ENCODE measurements at regions not wholly inside any gene's neighbourhood (a gene's known extent, or its start where the extent isn't known, plus 50 kb on each side); places are given as distances from the start of the nearest gene placed in this dataset.

DNA sequence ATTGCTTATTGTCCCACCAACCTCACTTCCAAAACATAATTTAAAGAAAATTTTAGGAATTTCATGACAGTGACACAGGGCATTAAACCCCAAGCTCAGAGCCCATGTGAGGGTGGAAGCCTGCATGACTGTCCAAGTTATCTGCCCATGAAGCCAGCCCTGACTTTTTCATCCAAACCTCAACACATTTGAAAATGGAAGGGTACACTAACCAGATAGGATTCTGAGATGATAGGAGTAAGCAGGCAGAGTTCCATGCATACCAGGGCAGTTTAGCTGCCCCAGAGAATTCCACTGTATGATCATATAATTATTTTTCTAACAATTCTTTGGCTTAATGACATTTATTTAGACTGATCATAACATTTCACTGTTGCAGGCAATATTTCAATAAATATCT lies 986.0 kb downstream of the TTLL7 start:
- H3K27me3 ChIP-seq (ENCODE audit: insufficient read depth, low read length), result no peaks in the 10 kb centered on the region
- no peaks in the 10 kb centered on the region for H3K79me2 ChIP-seq (ENCODE audit: insufficient read depth, low read length)
- H3K9me2 ChIP-seq (ENCODE audit: low read depth, low read length), result no peaks in the 10 kb centered on the region
- no peaks in the 10 kb centered on the region for H3K9me3 ChIP-seq (ENCODE audit: low read length)
- H3K4me3 ChIP-seq (ENCODE audit: low read depth, low read length, poor library complexity, severe bottlenecking), result no peak overlapping the region
- H3F3A ChIP-seq (ENCODE audit: insufficient read depth, low read length), result no peaks in the 10 kb centered on the region
- H3K9ac ChIP-seq (ENCODE audit: low read length), result no peak overlapping the region
- H4K20me1 ChIP-seq (ENCODE audit: insufficient read depth, low read length), result no peaks in the 10 kb centered on the region
- no peak overlapping the region for H3K27ac ChIP-seq (ENCODE audit: low read depth, low read length, poor library complexity, severe bottlenecking)
- no peaks in the 10 kb centered on the region for H3K4me1 ChIP-seq (ENCODE audit: insufficient read depth, low read length, severe bottlenecking)
- no peak for TF ChIP-seq EZH2 (IDR thresholded peaks at IDR 0.05; ENCODE audit: borderline replicate concordance, low read length)
- TF ChIP-seq, protein P1, sequence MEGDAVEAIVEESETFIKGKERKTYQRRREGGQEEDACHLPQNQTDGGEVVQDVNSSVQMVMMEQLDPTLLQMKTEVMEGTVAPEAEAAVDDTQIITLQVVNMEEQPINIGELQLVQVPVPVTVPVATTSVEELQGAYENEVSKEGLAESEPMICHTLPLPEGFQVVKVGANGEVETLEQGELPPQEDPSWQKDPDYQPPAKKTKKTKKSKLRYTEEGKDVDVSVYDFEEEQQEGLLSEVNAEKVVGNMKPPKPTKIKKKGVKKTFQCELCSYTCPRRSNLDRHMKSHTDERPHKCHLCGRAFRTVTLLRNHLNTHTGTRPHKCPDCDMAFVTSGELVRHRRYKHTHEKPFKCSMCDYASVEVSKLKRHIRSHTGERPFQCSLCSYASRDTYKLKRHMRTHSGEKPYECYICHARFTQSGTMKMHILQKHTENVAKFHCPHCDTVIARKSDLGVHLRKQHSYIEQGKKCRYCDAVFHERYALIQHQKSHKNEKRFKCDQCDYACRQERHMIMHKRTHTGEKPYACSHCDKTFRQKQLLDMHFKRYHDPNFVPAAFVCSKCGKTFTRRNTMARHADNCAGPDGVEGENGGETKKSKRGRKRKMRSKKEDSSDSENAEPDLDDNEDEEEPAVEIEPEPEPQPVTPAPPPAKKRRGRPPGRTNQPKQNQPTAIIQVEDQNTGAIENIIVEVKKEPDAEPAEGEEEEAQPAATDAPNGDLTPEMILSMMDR (IDR thresholded peaks at IDR 0.05; ENCODE audit: low read length), result no peak
- H3K36me3 ChIP-seq (ENCODE audit: insufficient read depth, low read length), result no peaks in the 10 kb centered on the region
- H3K4me2 ChIP-seq (ENCODE audit: low read length), result no peak overlapping the region
- H2AFZ ChIP-seq (ENCODE audit: low read length), result no peak overlapping the region

DNA sequence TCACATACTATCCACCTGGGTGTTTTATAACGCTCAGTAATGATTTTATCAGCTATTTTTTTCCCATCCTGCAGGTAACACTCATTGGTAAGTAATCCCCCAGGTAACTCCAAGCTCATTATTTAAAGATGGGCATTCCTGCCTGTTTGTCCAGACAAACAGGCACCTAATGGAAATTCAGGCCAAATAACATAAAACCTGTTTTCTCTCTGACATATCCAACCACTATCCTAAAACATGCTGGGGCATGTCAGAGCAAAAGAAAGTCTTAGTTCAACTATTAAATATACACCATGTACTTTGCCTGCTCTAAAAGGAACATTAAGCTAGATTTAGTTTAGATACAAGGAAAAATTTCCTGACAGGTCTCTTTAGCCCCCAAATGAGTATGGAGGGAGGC lies 987.7 kb downstream of the TTLL7 start:
- H3K4me1 ChIP-seq (ENCODE audit: insufficient read depth, low read length, severe bottlenecking), result no peaks in the 10 kb centered on the region
- H3K27ac ChIP-seq (ENCODE audit: low read depth, low read length, poor library complexity, severe bottlenecking), result no peak overlapping the region
- H3F3A ChIP-seq (ENCODE audit: insufficient read depth, low read length), result no peaks in the 10 kb centered on the region
- H4K20me1 ChIP-seq (ENCODE audit: insufficient read depth, low read length), result no peaks in the 10 kb centered on the region
- H3K4me2 ChIP-seq (ENCODE audit: low read length), result no peak overlapping the region
- TF ChIP-seq EZH2 (IDR thresholded peaks at IDR 0.05; ENCODE audit: borderline replicate concordance, low read length), result no peak
- TF ChIP-seq, protein P1 (IDR thresholded peaks at IDR 0.05; ENCODE audit: low read length), result no peak
- H3K9me2 ChIP-seq (ENCODE audit: low read depth, low read length), result no peaks in the 10 kb centered on the region
- no peak overlapping the region for H3K9ac ChIP-seq (ENCODE audit: low read length)
- no peaks in the 10 kb centered on the region for H3K79me2 ChIP-seq (ENCODE audit: insufficient read depth, low read length)
- no peak overlapping the region for H2AFZ ChIP-seq (ENCODE audit: low read length)
- H3K9me3 ChIP-seq (ENCODE audit: low read length), result no peaks in the 10 kb centered on the region
- H3K36me3 ChIP-seq (ENCODE audit: insufficient read depth, low read length), result no peaks in the 10 kb centered on the region
- H3K27me3 ChIP-seq (ENCODE audit: insufficient read depth, low read length), result no peaks in the 10 kb centered on the region
- no peak overlapping the region for H3K4me3 ChIP-seq (ENCODE audit: low read depth, low read length, poor library complexity, severe bottlenecking)

DNA sequence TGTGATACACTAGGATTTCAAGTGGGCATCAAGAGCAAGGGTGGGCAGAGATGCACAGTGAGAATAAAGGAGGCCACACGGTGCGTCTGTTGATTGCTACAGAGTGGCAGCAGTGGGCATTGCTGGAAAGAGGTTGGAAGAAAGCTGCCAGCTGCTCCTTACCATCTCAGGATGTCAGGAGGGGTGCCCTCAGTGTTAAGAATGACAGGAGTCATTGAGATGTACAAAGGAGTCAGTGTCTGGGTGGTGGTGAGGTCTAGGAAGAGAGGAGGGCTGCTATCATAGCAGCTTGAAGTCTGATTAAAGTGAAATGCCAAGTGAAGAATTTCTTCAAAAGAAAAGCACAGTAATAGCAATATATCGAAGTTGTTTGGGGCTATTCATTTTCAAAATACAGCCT lies 992.7 kb downstream of the TTLL7 start:
- Histone ChIP-seq H3K4me1 (ENCODE audit: insufficient read depth, low read length, severe bottlenecking) (no peaks in the 10 kb centered on the region), H3K27ac (ENCODE audit: low read depth, low read length, poor library complexity, severe bottlenecking) (no peak overlapping the region), H3K79me2 (ENCODE audit: insufficient read depth, low read length) (no peaks in the 10 kb centered on the region), H3K4me3 (ENCODE audit: low read depth, low read length, poor library complexity, severe bottlenecking) (no peak overlapping the region), H3K9ac (ENCODE audit: low read length) (no peak overlapping the region), H3K27me3 (ENCODE audit: insufficient read depth, low read length) (no peaks in the 10 kb centered on the region), H2AFZ (ENCODE audit: low read length) (no peak overlapping the region), H3K9me3 (ENCODE audit: low read length) (no peaks in the 10 kb centered on the region), H4K20me1 (ENCODE audit: insufficient read depth, low read length) (no peaks in the 10 kb centered on the region), H3K9me2 (ENCODE audit: low read depth, low read length) (no peaks in the 10 kb centered on the region), H3F3A (ENCODE audit: insufficient read depth, low read length) (no peaks in the 10 kb centered on the region), H3K36me3 (ENCODE audit: insufficient read depth, low read length) (no peaks in the 10 kb centered on the region), H3K4me2 (ENCODE audit: low read length) (no peak overlapping the region)
- TF ChIP-seq EZH2 (IDR thresholded peaks at IDR 0.05; ENCODE audit: borderline replicate concordance, low read length), result no peak
- TF ChIP-seq, protein P1 (IDR thresholded peaks at IDR 0.05; ENCODE audit: low read length), result no peak
